ENCODE measurements at regions not wholly inside any gene's neighbourhood (a gene's known extent, or its start where the extent isn't known, plus 50 kb on each side); places are given as distances from the start of the nearest gene placed in this dataset.
A peak's percentile ranks its signal among the peaks of the same experiment; 100 is the strongest.
"Not testable (repeated sequence)": the region's sequence is repeated elsewhere in the genome, so short reads cannot be mapped to it uniquely, and the experiment has no call there.

DNA sequence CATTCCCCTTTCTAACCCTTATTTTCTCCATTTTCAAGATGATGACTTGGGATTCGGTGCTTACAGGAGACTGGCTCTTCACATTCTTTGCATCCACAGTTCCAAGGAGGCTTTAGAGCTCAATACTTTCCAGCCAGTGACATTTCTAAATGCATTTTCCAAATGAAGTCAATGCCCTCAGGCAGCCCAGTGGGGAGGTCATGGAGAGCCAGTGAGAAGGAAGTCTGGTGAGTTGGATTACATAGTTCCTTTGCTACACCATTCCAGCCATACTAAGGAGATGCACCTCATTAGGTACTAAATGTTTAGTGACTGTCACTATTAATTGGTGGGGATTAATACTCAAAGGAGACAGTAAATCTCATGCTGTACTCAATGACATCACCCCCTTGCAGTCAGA lies 248.1 kb downstream of the LRRN1 start:
- H3K27ac Mint-ChIP-seq = no peak overlapping the region
- H3K9me3 Mint-ChIP-seq = no peaks in the 10 kb centered on the region
- H3K27me3 Mint-ChIP-seq = no peaks in the 10 kb centered on the region
- no peak for ATAC-seq
- DNase-seq = no peak
- H3K4me3 Mint-ChIP-seq = no peak overlapping the region
- H3K4me1 Mint-ChIP-seq = no peaks in the 10 kb centered on the region

DNA sequence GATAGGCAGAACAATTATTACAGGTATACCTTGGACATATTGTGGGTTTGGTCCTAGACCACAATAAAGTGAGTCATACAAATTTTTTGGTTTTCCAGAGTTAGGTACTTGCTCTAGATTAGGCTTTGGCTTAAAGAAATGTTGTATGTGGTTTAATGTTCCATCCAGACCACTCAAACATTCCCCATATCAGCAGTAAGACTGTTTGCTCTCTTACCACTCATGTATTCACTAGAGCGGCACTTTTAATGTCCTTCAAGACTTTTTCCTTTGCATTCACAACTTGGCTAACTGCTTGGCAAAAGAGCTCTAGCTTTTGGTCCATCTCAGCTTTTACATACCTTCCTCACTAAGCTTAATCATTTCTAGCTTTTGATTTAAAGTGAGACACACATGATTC lies 250.5 kb upstream of the SETMAR start:
- H3K27me3 Mint-ChIP-seq = no peaks in the 10 kb centered on the region
- H3K4me3 Mint-ChIP-seq = no peak overlapping the region
- H3K4me1 Mint-ChIP-seq = no peaks in the 10 kb centered on the region
- no peak for ATAC-seq
- peak overlapping the region in 1 of 2 donors; percentile 8 for H3K27ac Mint-ChIP-seq
- peaks cover 4 to 6% of the 10 kb centered on the region in 2 donors for H3K9me3 Mint-ChIP-seq
- DNase-seq = no peak

- H3K4me3 Mint-ChIP-seq = no peak overlapping the region
- peaks cover 4 to 6% of the 10 kb centered on the region in 2 donors for H3K9me3 Mint-ChIP-seq
- no peaks in the 10 kb centered on the region for H3K27me3 Mint-ChIP-seq
- no peak overlapping the region for H3K27ac Mint-ChIP-seq
- H3K4me1 Mint-ChIP-seq = no peaks in the 10 kb centered on the region
- DNase-seq = no peak
- no peak for ATAC-seq
Observed at GRCh38 chr3:4053975-4054374, 249.2 kb upstream of the SETMAR start.

DNA sequence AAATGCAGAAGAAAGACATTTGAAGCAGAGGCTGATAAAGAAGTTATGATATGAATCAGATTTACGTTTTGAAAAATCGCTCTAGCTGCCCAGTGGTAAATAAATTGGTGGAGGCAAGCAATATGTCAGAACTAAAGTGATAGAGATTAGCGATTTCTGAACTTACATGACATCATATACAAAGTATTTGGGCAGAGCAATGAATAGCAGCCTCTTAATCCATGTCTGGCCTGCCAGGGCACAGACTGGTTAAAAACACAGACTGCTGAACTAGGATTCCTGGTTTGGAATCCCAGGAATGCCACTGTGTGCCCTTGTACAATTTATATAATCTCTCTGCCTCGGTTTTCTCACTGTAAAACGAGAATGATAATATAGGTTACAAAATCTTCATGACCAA lies 243.1 kb upstream of the SETMAR start:
- Mint-ChIP-seq H3K27me3 (no peaks in the 10 kb centered on the region), H3K4me3 (no peak overlapping the region), H3K4me1 (no peaks in the 10 kb centered on the region), H3K9me3 (peaks cover 4 to 6% of the 10 kb centered on the region in 2 donors), H3K27ac (no peak overlapping the region)
- DNase-seq (no peak), ATAC-seq (no peak)

GRCh38 chr3:4060603-4061002 lies 242.6 kb upstream of the SETMAR start:
- Mint-ChIP-seq H3K27me3 (no peaks in the 10 kb centered on the region), H3K4me3 (no peak overlapping the region), H3K27ac (no peak overlapping the region), H3K4me1 (no peaks in the 10 kb centered on the region), H3K9me3 (peaks cover 4 to 6% of the 10 kb centered on the region in 2 donors)
- no peak for DNase-seq
- no peak for ATAC-seq

DNA sequence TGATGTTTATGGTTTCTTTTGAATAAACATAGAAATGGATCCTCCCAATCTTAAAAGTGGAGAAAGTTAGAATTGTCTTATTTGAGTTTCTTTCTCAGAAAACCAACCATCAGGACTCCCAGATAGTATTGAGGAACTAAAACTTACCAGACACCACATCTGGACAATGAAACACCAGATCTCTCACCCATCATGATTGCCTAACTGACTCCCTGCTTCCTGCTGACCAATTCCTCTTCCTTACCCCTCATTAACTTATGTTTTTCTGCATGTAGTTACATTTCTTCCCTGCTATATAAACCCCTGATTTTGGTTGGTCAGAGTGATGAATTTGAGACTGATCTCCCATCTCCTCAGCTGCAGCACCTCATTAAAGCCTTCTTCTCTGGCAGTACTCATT lies 242.0 kb upstream of the SETMAR start:
- H3K4me3 Mint-ChIP-seq = no peak overlapping the region
- no peaks in the 10 kb centered on the region for H3K4me1 Mint-ChIP-seq
- H3K27ac Mint-ChIP-seq = no peak overlapping the region
- ATAC-seq (no peak), DNase-seq (no peak)
- no peaks in the 10 kb centered on the region for H3K9me3 Mint-ChIP-seq
- no peaks in the 10 kb centered on the region for H3K27me3 Mint-ChIP-seq

GRCh38 chr3:4061783-4062360 lies 241.3 kb upstream of the SETMAR start:
- H3K9me3 Mint-ChIP-seq = no peaks in the 10 kb centered on the region
- no peak overlapping the region for H3K4me3 Mint-ChIP-seq
- DNase-seq = no peak
- peak; percentile 26 for ATAC-seq
- H3K27ac Mint-ChIP-seq = no peak overlapping the region
- no peaks in the 10 kb centered on the region for H3K4me1 Mint-ChIP-seq
- no peaks in the 10 kb centered on the region for H3K27me3 Mint-ChIP-seq

- no peak for DNase-seq
- Mint-ChIP-seq H3K27ac (no peak overlapping the region), H3K4me3 (no peak overlapping the region), H3K9me3 (no peaks in the 10 kb centered on the region), H3K4me1 (no peaks in the 10 kb centered on the region), H3K27me3 (no peaks in the 10 kb centered on the region)
- ATAC-seq = no peak
Observed at GRCh38 chr3:4062621-4063020, 240.5 kb upstream of the SETMAR start.

GRCh38 chr3:4063916-4064574 lies 239.1 kb upstream of the SETMAR start:
- Mint-ChIP-seq H3K27ac (no peak overlapping the region), H3K4me1 (no peaks in the 10 kb centered on the region)
- DNase-seq = no peak

DNA sequence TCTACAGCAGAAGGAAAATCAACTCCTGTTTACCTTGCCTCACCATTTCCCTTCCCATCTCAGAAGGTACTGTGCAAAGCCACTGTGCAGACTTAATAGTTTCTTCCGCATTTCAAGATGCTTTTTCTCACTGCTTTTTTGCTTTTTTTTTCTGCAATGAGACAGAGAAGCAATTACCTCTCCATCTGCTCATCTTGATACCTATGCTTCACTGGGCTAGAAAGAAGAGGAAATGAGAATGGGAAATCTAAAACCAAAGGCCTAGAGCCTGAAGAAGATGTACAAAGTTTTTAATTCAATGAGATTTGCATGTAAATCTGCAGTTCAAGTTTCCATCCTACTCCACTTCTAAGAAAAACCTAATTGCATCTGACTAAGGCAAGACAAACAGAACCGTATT lies 238.1 kb upstream of the SETMAR start:
- no peak for DNase-seq
- no peak overlapping the region for H3K4me3 Mint-ChIP-seq
- ATAC-seq = no peak
- H3K4me1 Mint-ChIP-seq = no peaks in the 10 kb centered on the region
- no peak overlapping the region for H3K27ac Mint-ChIP-seq
- no peaks in the 10 kb centered on the region for H3K9me3 Mint-ChIP-seq
- no peaks in the 10 kb centered on the region for H3K27me3 Mint-ChIP-seq

More at GRCh38 chr3:4063916-4064574, 239.1 kb upstream of the SETMAR start:
- Mint-ChIP-seq H3K9me3 (no peaks in the 10 kb centered on the region), H3K27me3 (no peaks in the 10 kb centered on the region), H3K4me3 (no peak overlapping the region)
- no peak for ATAC-seq

GRCh38 chr3:4065554-4065953 lies 237.6 kb upstream of the SETMAR start:
- no peak for ATAC-seq
- H3K9me3 Mint-ChIP-seq = no peaks in the 10 kb centered on the region
- no peaks in the 10 kb centered on the region for H3K27me3 Mint-ChIP-seq

DNA sequence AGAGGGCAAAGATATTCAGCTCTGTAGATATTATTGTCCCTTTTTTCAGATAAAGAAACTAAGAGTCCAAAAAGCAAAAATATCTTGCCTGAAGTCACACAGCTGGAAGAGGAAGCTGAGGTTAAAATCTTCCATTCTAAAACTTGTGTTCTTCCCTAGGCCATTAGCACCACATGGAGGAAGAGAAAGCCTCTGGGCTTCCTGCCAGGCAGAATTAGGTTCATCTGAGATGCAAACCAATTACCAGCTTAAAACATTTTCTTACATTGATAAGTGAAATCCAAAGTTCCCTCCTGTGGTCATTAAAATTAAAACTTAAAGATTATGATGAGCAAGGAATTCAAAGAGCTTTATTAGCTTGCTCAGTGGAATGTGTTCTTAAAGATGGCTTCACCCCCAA lies 235.3 kb upstream of the SETMAR start:
- no peak for ATAC-seq
- Mint-ChIP-seq H3K9me3 (peaks cover 0 to 6% of the 10 kb centered on the region in 2 donors), H3K4me1 (no peaks in the 10 kb centered on the region)

More at GRCh38 chr3:4065554-4065953, 237.6 kb upstream of the SETMAR start:
- no peak overlapping the region for H3K4me3 Mint-ChIP-seq
- H3K27ac Mint-ChIP-seq = no peak overlapping the region
- H3K4me1 Mint-ChIP-seq = no peaks in the 10 kb centered on the region
- DNase-seq = no peak

DNA sequence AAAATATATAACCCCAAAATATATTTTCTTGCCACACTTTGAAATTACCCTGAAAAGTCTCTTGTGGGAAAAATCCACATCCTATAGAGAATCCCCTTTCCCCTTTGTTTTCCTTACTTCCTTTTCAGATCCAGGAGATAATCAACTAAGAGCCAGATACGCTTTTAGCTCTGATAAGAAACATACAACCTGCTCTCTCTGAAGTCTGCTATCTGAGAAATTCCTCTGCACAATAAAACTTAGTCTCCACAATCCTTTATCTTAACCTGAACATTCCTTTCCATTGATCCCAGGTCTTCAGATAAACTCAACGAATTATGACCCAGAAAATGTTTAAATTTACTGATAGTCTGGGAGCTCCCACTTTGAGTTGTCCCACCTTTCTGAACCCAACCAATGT lies 233.4 kb upstream of the SETMAR start:
- Mint-ChIP-seq H3K9me3 (peaks cover 7 to 12% of the 10 kb centered on the region in 2 donors), H3K27ac (no peak overlapping the region), H3K27me3 (no peaks in the 10 kb centered on the region), H3K4me1 (no peaks in the 10 kb centered on the region), H3K4me3 (no peak overlapping the region)
- DNase-seq (no peak), ATAC-seq (no peak)

More for the DNA sequence above, 235.3 kb upstream of the SETMAR start:
- H3K27me3 Mint-ChIP-seq = no peaks in the 10 kb centered on the region
- H3K4me3 Mint-ChIP-seq = no peak overlapping the region
- H3K27ac Mint-ChIP-seq = no peak overlapping the region
- no peak for DNase-seq

- peaks cover 12 to 19% of the 10 kb centered on the region in 2 donors for H3K9me3 Mint-ChIP-seq
- no peak for DNase-seq
- ATAC-seq = no peak
- H3K4me3 Mint-ChIP-seq = no peak overlapping the region
- H3K27ac Mint-ChIP-seq = no peak overlapping the region
- no peaks in the 10 kb centered on the region for H3K4me1 Mint-ChIP-seq
- H3K27me3 Mint-ChIP-seq = no peaks in the 10 kb centered on the region
Observed at GRCh38 chr3:4071481-4072184, 231.5 kb upstream of the SETMAR start.

DNA sequence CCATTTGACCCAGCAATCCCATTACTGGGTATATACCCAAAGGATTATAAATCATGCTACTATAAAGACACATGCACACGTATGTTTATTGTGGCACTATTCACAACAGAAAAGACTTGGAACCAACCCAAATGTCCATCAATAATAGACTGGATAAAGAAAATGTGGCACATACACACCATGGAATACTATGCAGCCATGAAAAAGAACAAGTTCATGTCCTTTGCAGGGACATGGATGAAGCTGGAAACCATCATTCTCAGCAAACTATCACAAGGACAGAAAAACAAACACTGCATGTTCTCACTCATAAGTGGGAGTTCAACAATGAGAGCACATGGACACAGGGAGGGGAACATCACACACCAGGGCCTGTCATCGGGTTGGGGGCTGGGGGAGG lies 225.9 kb upstream of the SETMAR start:
- not testable (repeated sequence) for ATAC-seq, DNase-seq, H3K4me1 Mint-ChIP-seq, H3K4me3 Mint-ChIP-seq, H3K27me3 Mint-ChIP-seq, H3K27ac Mint-ChIP-seq
- peaks cover 12 to 19% of the 10 kb centered on the region in 2 donors for H3K9me3 Mint-ChIP-seq

GRCh38 chr3:4077950-4078349 lies 225.2 kb upstream of the SETMAR start:
- no peaks in the 10 kb centered on the region for H3K4me1 Mint-ChIP-seq
- DNase-seq (no peak), ATAC-seq (no peak)
- peaks cover 5 to 19% of the 10 kb centered on the region in 2 donors for H3K9me3 Mint-ChIP-seq
- no peak overlapping the region for H3K27ac Mint-ChIP-seq
- no peaks in the 10 kb centered on the region for H3K27me3 Mint-ChIP-seq
- no peak overlapping the region for H3K4me3 Mint-ChIP-seq

Data from stimulated activated naive CD8-positive, alpha-beta T cell treated with anti-CD3 and anti-CD28 coated beads, Interleukin-15, amount 100 ng/mL, for 72 hours (primary cell).